NB4 (cell line): ENCODE measurements at regions not wholly inside any gene's neighbourhood (a gene's known extent, or its start where the extent isn't known, plus 50 kb on each side); places are given as distances from the start of the nearest gene placed in this dataset.

Source experiments
- DNase-seq: peaks from one replicate; pipeline ENCODE4 v3.0.0; 2010; ENCODE audit warnings: low read depth
- H3K4me3 ChIP-seq: one replicate; pipeline ENCODE4 v1.5.1; 2011; ENCODE audit warnings: mild to moderate bottlenecking, low read depth, low read length, moderate library complexity
- MAX ChIP-seq: IDR thresholded peaks from 2 replicates; pipeline ENCODE4 v1.6.1; 2011; ENCODE audit warnings: low read depth, low read length
- MYC ChIP-seq: IDR thresholded peaks from 2 replicates; pipeline ENCODE4 v1.6.1; 2011; ENCODE audit warnings: low read depth, low read length
- POLR2A ChIP-seq: IDR thresholded peaks from 2 replicates; pipeline ENCODE4 v1.6.1; 2011; ENCODE audit warnings: mild to moderate bottlenecking; ENCODE audit not compliant: insufficient read length; ENCODE audit errors: extremely low read depth
- TF ChIP-seq, protein P1 (sequence below): IDR thresholded peaks from one replicate; pipeline ENCODE4 v1.5.1; 2012; ENCODE audit warnings: low read depth, low read length

DNA sequence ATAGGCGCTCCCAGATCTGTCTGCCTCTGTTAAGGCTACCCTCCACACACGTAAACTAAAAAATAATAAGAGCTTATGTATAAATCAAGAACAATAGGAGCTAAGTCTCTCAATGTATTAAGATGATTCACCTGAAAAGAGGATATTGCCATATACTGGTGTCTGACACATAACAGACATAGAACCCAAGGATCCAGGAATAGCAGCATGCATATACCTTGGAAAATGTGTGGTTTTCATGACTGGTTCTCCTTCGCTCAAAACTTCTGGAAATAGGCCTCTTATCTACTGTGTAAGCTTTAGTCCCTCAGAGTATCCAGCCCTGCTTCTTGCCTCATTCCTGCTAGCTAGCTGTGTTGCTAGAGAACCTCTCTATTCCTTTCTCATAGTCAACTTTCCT lies 203.7 kb upstream of the SLITRK2 start:
- TF ChIP-seq POLR2A (no peak), MAX (no peak), MYC (no peak)
- TF ChIP-seq, protein P1, sequence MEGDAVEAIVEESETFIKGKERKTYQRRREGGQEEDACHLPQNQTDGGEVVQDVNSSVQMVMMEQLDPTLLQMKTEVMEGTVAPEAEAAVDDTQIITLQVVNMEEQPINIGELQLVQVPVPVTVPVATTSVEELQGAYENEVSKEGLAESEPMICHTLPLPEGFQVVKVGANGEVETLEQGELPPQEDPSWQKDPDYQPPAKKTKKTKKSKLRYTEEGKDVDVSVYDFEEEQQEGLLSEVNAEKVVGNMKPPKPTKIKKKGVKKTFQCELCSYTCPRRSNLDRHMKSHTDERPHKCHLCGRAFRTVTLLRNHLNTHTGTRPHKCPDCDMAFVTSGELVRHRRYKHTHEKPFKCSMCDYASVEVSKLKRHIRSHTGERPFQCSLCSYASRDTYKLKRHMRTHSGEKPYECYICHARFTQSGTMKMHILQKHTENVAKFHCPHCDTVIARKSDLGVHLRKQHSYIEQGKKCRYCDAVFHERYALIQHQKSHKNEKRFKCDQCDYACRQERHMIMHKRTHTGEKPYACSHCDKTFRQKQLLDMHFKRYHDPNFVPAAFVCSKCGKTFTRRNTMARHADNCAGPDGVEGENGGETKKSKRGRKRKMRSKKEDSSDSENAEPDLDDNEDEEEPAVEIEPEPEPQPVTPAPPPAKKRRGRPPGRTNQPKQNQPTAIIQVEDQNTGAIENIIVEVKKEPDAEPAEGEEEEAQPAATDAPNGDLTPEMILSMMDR = no peak
- no peak overlapping the region for H3K4me3 ChIP-seq
- DNase-seq = no peak

DNA sequence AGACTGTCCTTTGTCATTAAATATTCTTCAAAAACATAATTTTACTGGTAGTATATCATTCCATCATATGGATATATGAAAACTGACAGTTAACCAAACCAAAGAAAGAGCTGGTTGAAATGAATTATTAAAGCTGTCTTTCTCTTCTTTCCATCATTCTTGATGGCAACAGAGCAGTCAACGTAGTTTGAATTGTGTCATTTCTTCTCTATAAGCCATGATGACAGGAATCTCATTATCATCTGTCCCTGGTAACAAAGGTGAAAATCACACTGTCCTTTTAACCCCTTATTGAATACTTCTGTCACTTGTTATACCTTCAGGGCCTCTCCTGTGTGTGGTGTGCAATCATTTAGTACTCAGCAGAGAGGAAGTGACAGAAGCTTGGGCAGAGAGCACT lies 197.0 kb upstream of the SLITRK2 start:
- no peak for DNase-seq
- TF ChIP-seq POLR2A = no peak
- TF ChIP-seq MYC = no peak
- TF ChIP-seq, protein P1 = no peak
- no peak for TF ChIP-seq MAX
- no peak overlapping the region for H3K4me3 ChIP-seq

- H3K4me3 ChIP-seq = no peak overlapping the region
- TF ChIP-seq MAX = no peak
- TF ChIP-seq, protein P1 = no peak
- TF ChIP-seq MYC = no peak
- no peak for TF ChIP-seq POLR2A
These were observed 194.2 kb upstream of the SLITRK2 start for GRCh38 chrX:145623453-145623852.

GRCh38 chrX:145630081-145630480 lies 187.5 kb upstream of the SLITRK2 start:
- no peak for TF ChIP-seq MYC
- TF ChIP-seq, protein P1 = no peak
- no peak for TF ChIP-seq MAX
- no peak for TF ChIP-seq POLR2A
- DNase-seq = no peak
- H3K4me3 ChIP-seq = no peak overlapping the region

More at GRCh38 chrX:145623453-145623852, 194.2 kb upstream of the SLITRK2 start:
- no peak for DNase-seq

DNA sequence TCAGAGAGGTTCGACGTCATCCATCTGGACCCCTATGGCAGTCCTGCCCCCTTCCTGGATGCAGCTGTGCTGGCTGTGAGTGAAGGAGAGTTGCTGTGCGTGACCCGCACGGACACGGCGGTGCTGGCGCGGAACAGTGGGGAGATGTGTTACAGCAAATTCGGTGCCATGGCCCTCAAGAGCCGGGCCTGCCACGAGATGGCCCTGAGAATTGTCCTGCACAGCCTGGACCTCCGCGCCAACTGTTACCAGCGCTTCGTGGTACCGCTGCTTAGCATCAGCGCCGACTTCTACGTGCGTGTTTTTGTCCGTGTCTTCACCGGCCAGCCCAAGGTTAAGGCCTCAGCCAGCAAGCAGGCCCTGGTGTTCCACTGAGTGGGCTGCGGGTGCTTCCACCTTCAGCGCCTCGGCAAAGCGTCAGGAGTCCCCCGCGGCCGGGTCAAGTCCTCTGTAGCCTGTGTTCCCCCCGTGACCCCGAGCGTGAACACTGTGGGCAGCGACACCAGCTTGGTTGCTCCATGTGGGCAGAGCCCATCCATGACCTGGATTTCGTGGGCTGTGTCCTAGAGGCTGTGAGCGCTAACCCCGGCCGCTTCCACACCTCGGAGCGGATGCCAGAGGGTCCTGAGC lies 186.7 kb upstream of the SLITRK2 start:
- TF ChIP-seq MAX = no peak
- no peak for DNase-seq
- no peak overlapping the region for H3K4me3 ChIP-seq

DNA sequence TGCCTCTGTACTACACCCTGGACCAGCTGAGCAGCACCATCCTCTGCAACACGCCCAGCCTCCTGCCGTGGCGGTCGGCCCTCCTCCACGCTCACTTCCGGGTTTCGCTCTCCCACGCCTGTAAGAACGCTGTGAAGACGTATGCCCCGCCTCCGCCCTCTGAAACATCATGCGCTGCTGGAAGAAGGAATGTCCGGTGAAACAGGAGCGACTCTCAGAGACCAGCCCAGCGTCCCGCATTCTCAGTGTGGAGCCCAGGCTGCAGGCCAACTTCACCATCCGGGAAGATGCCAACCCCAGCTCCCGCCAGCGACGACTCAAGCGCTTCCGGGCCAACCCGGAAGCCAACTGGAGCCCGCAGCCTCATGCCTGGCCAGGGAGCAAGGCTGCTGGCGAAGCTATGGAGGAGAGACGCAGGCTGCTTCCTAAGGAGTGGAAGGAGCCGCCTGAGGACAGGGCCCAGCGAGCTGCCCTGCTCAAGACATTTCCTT lies 186.1 kb upstream of the SLITRK2 start:
- TF ChIP-seq MAX (no peak), POLR2A (no peak), MYC (no peak)
- TF ChIP-seq, protein P1 = no peak
- H3K4me3 ChIP-seq = no peak overlapping the region
- DNase-seq = no peak
